Fibroblast of lung (primary cell): ENCODE measurements at regions not wholly inside any gene's neighbourhood (a gene's known extent, or its start where the extent isn't known, plus 50 kb on each side); places are given as distances from the start of the nearest gene placed in this dataset.
"Not testable (repeated sequence)": the region's sequence is repeated elsewhere in the genome, so short reads cannot be mapped to it uniquely, and the experiment has no call there.

Source experiments
- DNase-seq, 2 donors: peaks; one replicate each; pipeline versions ENCODE4 v3.0.0 to v3.0.0-alpha.2; 2010; ENCODE audit warnings: low read depth in 2 of 2
- H2AFZ ChIP-seq: 2 replicates; pipeline ENCODE4 v1.5.1; 2012; ENCODE audit warnings: low read length, control low read depth, inconsistent platforms
- H3K27ac ChIP-seq: 2 replicates; pipeline ENCODE4 v1.5.1; 2011; ENCODE audit warnings: low read length, control low read depth; ENCODE audit not compliant: insufficient read depth
- H3K27me3 ChIP-seq: 2 replicates; pipeline ENCODE4 v1.5.1; 2011; ENCODE audit warnings: mild to moderate bottlenecking, low read length; ENCODE audit not compliant: control insufficient read depth, insufficient read depth
- H3K36me3 ChIP-seq: 2 replicates; pipeline ENCODE4 v1.5.1; 2011; ENCODE audit warnings: low read length; ENCODE audit not compliant: control insufficient read depth, insufficient read depth
- H3K4me1 ChIP-seq: 2 replicates; pipeline ENCODE4 v1.5.1; 2011; ENCODE audit warnings: low read length; ENCODE audit not compliant: control insufficient read depth, insufficient read depth; ENCODE audit errors: extremely low read depth
- H3K4me2 ChIP-seq: 2 replicates; pipeline ENCODE4 v1.5.1; 2011; ENCODE audit warnings: low read length, control low read depth; ENCODE audit not compliant: insufficient read depth; ENCODE audit errors: extremely low read depth
- H3K4me3 ChIP-seq, 4 experiments: fragments of 200-600 bp in 1 of 4; sonication (generic) in 1 of 4; replicated peaks in 1 of 4; 2 replicates each; pipeline ENCODE4 v1.5.1; 2011 to 2016; ENCODE audit warnings: low read length in 4 of 4, low read depth in 3 of 4, mild to moderate bottlenecking in 3 of 4, control low read depth in 2 of 4, inconsistent platforms in 1 of 4, mixed read lengths in 1 of 4; ENCODE audit not compliant: insufficient read depth in 1 of 4; ENCODE audit errors: control extremely low read depth in 1 of 4
- H3K79me2 ChIP-seq: 2 replicates; pipeline ENCODE4 v1.5.1; 2012; ENCODE audit warnings: mild to moderate bottlenecking, low read length, inconsistent platforms; ENCODE audit not compliant: control insufficient read depth, insufficient read depth
- H3K9ac ChIP-seq: 2 replicates; pipeline ENCODE4 v1.5.1; 2011; ENCODE audit warnings: mild to moderate bottlenecking, low read length, control low read depth; ENCODE audit not compliant: insufficient read depth
- H3K9me3 ChIP-seq: 2 replicates; pipeline ENCODE4 v1.5.1; 2012; ENCODE audit warnings: low read depth, low read length; ENCODE audit not compliant: control insufficient read depth, insufficient read depth
- H4K20me1 ChIP-seq: 2 replicates; pipeline ENCODE4 v1.5.1; 2011; ENCODE audit warnings: low read length; ENCODE audit not compliant: control insufficient read depth, insufficient read depth; ENCODE audit errors: extremely low read depth
- EZH2 ChIP-seq: IDR thresholded peaks from 2 replicates; pipeline ENCODE4 v1.5.1; 2012; ENCODE audit warnings: low read length, control low read depth, mild to moderate bottlenecking; ENCODE audit errors: missing control alignments
- TF ChIP-seq, protein P1 (sequence below), 2 donors: IDR thresholded peaks in 1 of 2; conservative IDR thresholded peaks in 1 of 2; 1 replicate in 1 of 2; 2 replicates in 1 of 2; pipeline ENCODE4 v1.5.1; 2011 to 2012; ENCODE audit warnings: low read length in 2 of 2, control low read depth in 1 of 2, inconsistent platforms in 1 of 2, low read depth in 1 of 2, mild to moderate bottlenecking in 1 of 2

- H3K27me3 ChIP-seq = no peaks in the 10 kb centered on the region
- no peak overlapping the region for H3K4me3 ChIP-seq
- H3K79me2 ChIP-seq = no peaks in the 10 kb centered on the region
- H3K4me1 ChIP-seq = no peaks in the 10 kb centered on the region
- no peaks in the 10 kb centered on the region for H4K20me1 ChIP-seq
- no peaks in the 10 kb centered on the region for H3K9me3 ChIP-seq
- no peaks in the 10 kb centered on the region for H3K36me3 ChIP-seq
- H3K9ac ChIP-seq = no peak overlapping the region
- TF ChIP-seq, protein P1, sequence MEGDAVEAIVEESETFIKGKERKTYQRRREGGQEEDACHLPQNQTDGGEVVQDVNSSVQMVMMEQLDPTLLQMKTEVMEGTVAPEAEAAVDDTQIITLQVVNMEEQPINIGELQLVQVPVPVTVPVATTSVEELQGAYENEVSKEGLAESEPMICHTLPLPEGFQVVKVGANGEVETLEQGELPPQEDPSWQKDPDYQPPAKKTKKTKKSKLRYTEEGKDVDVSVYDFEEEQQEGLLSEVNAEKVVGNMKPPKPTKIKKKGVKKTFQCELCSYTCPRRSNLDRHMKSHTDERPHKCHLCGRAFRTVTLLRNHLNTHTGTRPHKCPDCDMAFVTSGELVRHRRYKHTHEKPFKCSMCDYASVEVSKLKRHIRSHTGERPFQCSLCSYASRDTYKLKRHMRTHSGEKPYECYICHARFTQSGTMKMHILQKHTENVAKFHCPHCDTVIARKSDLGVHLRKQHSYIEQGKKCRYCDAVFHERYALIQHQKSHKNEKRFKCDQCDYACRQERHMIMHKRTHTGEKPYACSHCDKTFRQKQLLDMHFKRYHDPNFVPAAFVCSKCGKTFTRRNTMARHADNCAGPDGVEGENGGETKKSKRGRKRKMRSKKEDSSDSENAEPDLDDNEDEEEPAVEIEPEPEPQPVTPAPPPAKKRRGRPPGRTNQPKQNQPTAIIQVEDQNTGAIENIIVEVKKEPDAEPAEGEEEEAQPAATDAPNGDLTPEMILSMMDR (conservative IDR thresholded peaks at IDR 0.05 in 1 of 2, IDR thresholded peaks at IDR 0.05 in 1 of 2; ENCODE audit: low read depth in 1 of 2, low read length in 2 of 2) = no peak
- no peak for TF ChIP-seq EZH2
- no peak for DNase-seq
- no peak overlapping the region for H3K4me2 ChIP-seq
- no peak overlapping the region for H3K27ac ChIP-seq
- H2AFZ ChIP-seq = no peak overlapping the region
These were observed 234.6 kb upstream of the TECRL start for GRCh38 chr4:64643841-64644240.

DNA sequence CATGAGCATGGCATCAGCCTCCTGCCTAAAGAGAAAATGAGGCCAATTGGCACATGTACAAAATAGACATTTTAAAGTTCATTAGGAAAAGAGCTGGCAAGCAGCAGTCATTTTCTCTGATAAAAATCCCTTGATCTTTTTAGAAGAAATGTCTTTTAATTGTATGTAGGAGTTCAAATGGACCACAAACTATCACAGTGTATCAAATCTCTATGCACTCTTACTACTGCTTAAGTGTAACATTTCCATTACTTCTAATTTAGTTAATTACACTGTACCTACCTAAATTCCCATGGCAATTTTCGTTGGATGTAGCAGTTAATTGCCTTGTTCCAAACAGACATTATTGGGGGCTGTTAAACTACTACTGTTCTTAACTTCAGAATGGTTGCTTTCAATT, 233.7 kb upstream of the TECRL start:
- Histone ChIP-seq H3K9me3 (no peaks in the 10 kb centered on the region), H3K27me3 (no peaks in the 10 kb centered on the region), H4K20me1 (no peaks in the 10 kb centered on the region), H3K79me2 (no peaks in the 10 kb centered on the region), H2AFZ (no peak overlapping the region), H3K27ac (no peak overlapping the region), H3K4me3 (no peak overlapping the region), H3K4me2 (no peak overlapping the region), H3K4me1 (no peaks in the 10 kb centered on the region), H3K36me3 (no peaks in the 10 kb centered on the region), H3K9ac (no peak overlapping the region)
- no peak for TF ChIP-seq EZH2
- TF ChIP-seq, protein P1 (conservative IDR thresholded peaks at IDR 0.05 in 1 of 2, IDR thresholded peaks at IDR 0.05 in 1 of 2; ENCODE audit: low read depth in 1 of 2, low read length in 2 of 2) = no peak
- DNase-seq = no peak

- H3K79me2 ChIP-seq, H3K4me3 ChIP-seq, H3K27me3 ChIP-seq, H2AFZ ChIP-seq, H3K4me1 ChIP-seq, H3K9ac ChIP-seq, H3K4me2 ChIP-seq, H4K20me1 ChIP-seq, H3K27ac ChIP-seq, H3K36me3 ChIP-seq, DNase-seq, H3K9me3 ChIP-seq: not testable (repeated sequence)
These were observed 231.2 kb upstream of the TECRL start for GRCh38 chr4:64640402-64640801.

- no peaks in the 10 kb centered on the region for H3K27me3 ChIP-seq
- H3K4me2 ChIP-seq = no peak overlapping the region
- no peak for TF ChIP-seq EZH2
- TF ChIP-seq, protein P1 (conservative IDR thresholded peaks at IDR 0.05 in 1 of 2, IDR thresholded peaks at IDR 0.05 in 1 of 2; ENCODE audit: low read depth in 1 of 2, low read length in 2 of 2) = no peak
- no peaks in the 10 kb centered on the region for H4K20me1 ChIP-seq
- H3K79me2 ChIP-seq = no peaks in the 10 kb centered on the region
- H3K36me3 ChIP-seq = no peaks in the 10 kb centered on the region
- H3K9ac ChIP-seq = no peak overlapping the region
- H3K9me3 ChIP-seq = no peaks in the 10 kb centered on the region
- H3K4me3 ChIP-seq = no peak overlapping the region
- H2AFZ ChIP-seq = no peak overlapping the region
- DNase-seq = no peak
- H3K27ac ChIP-seq = no peak overlapping the region
- H3K4me1 ChIP-seq = no peaks in the 10 kb centered on the region
These were observed 216.2 kb upstream of the TECRL start for GRCh38 chr4:64625438-64625837.
